Stimulated activated CD8-positive, alpha-beta memory T cell treated with anti-CD3 and anti-CD28 coated beads, Interleukin-15, amount 100 ng/mL, for 48 hours (primary cell): ENCODE measurements at regions not wholly inside any gene's neighbourhood (a gene's known extent, or its start where the extent isn't known, plus 50 kb on each side); places are given as distances from the start of the nearest gene placed in this dataset.

Experiments
- DNase-seq, 2 donors: peaks; one replicate each; pipeline ENCODE4 v3.0.0-alpha.2; 2020; ENCODE audit warnings: low read depth in 2 of 2

DNA sequence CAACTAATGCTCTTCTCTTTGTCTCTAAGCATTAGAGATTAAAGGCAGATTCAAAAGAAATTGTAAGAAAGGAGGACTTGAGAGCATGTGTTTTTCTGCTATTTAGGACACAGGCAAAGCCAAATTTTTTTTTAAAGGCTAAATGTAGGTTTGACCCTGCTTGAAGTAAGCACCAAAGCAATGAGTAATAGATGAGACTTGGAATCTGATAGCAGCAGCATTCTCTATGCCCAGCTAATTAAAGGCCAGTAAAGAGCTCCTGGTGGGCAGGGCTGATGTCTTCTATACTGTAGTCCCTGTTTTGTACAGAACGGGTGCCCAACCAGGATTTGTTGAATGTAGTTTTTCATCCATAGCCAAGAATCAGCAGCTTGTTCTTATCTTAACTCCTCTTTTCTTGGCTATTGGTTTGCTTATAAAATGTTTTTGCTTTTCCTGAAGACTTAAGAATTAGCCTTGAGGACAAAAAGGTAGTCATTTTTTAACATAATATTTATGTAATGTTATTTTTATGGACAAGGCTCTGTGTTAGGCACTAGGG lies 179.6 kb downstream of the LMO4 start:
- no peak for DNase-seq

- no peak for DNase-seq
Observed at GRCh38 chr1:87510540-87510939, 181.9 kb downstream of the LMO4 start.

- no peak for DNase-seq
Observed at GRCh38 chr1:87511449-87511848, 182.8 kb downstream of the LMO4 start.

DNA sequence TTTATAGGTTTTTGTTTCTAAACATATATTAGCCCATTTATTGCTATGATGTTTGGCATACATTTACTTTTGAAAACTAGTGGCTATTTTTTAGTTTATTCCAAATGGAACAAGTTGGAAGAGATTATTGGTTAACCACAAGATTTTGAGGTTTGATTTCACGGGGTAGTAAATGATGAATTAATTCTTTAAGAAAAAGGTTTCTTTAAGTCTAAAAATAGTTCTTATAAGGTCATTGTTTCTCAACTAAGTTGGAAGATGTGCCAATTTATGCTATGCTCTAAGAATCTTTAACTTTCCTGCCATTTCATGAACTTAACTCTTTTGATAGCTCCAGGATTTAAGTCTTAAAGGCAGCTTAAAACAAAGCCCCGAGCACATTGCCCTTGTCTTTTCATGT lies 183.8 kb downstream of the LMO4 start:
- DNase-seq = no peak

DNA sequence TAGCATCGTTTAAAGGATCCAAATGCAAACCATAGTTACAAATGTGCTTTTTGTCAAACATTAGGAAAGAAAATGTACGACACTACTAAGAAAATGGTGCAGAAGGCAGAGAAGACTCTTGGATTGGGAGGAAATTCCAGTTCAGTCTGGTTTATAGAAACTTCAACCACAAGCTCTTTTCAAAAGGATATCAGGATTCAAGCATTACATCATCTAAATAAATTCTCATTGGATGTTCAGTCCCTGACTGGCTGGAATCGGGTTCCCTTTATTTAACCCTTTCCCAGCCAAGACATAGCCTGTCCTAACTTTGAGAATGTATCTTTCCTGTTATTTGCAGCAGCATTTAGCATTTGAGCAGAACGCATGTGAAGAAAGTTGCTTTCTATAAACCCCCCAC lies 184.6 kb downstream of the LMO4 start:
- no peak for DNase-seq

- DNase-seq = no peak
Observed at GRCh38 chr1:87513966-87514660, 185.4 kb downstream of the LMO4 start.

DNA sequence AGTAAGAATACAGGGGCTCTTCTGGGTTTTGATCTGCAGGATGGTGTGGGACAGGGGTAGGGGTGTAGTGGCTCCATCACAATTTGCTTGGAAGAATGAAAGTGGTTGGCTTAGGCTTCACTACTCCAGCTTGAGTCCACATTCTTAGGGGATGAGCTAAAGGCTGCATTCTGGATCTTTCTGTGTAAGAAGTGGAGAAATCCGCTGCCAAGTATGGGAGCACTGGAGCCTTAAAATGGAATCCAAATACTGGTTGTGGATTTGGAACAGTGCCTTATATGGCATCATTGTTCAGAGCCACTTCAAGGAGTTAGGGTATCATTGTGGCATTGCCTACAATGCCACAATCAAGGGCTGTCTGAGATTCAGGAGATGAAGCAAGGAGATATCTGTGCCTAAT lies 187.1 kb downstream of the LMO4 start:
- no peak for DNase-seq

- no peak for DNase-seq
Observed at GRCh38 chr1:87518794-87519193, 190.1 kb downstream of the LMO4 start.

GRCh38 chr1:87521452-87521851 lies 192.8 kb downstream of the LMO4 start:
- no peak for DNase-seq

- DNase-seq = no peak
Observed at GRCh38 chr1:87523466-87523865, 194.8 kb downstream of the LMO4 start.

GRCh38 chr1:87524021-87524754 lies 195.5 kb downstream of the LMO4 start:
- no peak for DNase-seq

- no peak for DNase-seq
Observed at GRCh38 chr1:87528754-87529517, 200.3 kb downstream of the LMO4 start.

- no peak for DNase-seq
Observed at GRCh38 chr1:87530042-87530807, 201.5 kb downstream of the LMO4 start.

DNA sequence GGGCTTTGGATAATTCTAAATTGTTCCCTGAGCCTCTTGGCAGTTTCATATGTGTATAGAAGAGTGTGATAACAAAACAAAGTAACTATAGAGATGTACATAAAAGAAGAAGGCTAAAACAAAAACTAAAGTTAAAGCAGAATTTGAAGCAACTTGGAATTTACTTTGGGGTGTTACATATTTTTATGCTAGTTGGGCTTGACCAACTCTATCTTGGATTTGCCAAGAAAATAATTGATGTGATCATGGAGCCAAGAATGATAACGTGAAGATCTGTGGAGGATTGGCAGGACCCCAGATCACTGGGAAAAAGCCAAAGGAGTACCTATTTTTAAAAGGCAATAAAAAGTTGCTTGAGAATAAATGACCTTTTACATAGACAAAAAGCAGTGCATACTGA lies 206.9 kb downstream of the LMO4 start:
- no peak for DNase-seq

DNA sequence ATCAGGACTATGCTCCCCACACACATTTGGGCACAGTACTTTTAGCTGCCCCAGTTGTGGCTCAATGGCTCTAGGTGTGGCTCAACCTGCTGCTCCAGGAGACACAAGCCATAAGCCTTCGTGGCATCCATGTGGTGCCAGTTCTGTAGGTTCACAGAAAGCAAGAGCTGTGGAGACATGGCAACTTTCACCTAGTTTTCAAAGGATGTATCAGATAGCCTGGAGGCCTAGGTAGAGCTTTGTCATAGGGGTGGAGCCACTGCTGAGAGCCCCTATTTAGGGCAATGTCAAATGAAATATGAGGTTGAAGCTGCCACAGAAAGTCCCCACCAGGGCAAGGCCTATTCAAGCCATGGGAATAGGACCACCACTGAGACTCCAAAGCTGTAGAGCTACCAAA lies 210.5 kb downstream of the LMO4 start:
- no peak for DNase-seq

GRCh38 chr1:87542697-87543096 lies 214.0 kb downstream of the LMO4 start:
- DNase-seq = no peak

DNA sequence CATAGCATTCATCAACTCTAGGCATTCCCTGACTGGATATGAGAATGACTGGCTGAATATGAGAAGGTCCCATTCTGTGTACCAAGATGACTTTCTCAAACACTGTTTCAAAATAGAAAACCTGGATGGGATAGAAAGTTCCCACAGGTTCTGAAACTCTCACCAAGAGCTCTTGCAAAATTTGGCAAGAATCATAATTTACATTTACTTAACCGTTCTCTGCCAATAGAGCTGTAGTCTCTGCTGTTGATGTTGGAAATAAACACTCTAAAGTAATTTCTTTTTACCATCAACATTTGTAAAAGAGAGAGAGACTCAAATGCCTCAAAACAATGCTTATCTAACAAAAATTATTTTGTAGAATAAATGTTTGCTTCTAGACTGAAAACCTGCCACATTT lies 221.1 kb downstream of the LMO4 start:
- no peak for DNase-seq

DNA sequence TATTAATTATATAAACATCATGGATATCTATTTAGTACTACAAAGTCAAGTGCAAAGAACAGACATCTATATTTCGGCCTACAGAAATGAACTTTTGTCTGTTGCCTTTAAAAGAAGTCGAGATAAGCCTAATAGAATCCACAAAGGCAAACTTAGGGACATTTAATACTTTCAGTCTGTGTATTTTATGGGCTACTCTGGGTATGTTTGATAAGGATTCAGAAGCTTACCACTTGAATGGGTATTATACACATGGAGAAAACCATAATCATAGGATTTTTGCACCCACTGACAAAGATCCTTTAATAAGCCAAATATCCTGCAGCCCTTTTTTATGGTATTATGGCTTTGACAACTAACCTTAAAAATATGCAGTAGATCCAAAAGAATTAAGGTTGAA lies 224.8 kb downstream of the LMO4 start:
- DNase-seq = no peak

GRCh38 chr1:87555366-87555765 lies 226.7 kb downstream of the LMO4 start:
- no peak for DNase-seq

DNA sequence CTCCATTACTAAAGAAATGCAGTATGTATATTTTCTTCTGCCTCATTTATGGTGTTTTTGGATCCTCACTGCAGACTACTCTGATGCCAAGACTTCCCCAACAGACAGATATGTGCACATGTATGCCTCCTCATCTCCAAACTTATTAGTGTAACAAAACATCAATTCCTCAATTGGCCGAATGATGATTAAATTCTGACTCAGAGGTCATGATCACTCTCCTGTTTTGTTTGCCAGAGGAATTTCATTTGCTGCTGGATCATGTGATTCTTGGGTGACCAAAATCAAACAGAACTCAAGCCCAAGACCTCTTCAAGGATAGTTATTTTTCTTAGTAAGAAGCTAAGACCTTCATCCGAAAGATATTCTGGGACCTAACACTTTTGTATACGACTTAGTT lies 227.6 kb downstream of the LMO4 start:
- no peak for DNase-seq

DNA sequence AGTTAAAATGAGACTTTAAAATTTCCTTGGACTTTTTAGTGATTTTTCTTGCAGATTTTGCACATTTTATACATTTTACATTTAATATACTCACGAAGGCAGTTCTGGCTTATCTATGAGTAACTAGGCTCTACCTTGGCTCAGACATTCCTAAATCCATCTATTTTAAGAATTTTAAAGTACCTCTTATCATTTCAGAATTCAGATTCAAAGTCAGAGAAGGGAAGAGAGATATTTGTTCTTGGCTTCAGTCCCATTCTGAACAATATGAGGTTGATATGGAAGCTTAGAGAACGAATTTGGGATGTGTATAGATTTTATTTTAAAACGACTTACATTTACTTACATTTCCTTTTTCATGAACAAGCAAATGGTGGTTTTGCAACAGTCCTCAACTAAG lies 230.2 kb downstream of the LMO4 start:
- no peak for DNase-seq

DNA sequence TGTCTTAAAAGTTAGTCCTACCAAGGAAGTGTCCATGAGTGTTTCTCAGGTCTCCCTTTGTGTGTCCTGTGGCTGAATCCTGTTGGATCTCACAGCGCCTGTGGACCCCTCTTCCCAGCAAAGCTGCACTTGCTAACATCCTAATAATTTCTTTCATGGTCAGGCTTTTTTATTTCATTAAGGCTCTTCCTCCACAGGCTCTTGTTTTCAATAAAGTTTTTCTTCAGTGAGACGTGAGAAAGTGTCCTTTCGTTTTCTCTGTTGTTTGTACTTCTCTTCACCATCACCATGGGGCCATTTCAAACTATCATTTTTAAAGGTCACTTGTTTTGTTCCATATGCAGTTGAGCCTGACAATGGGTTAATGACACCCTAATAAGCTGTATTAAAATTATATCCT lies 231.5 kb downstream of the LMO4 start:
- no peak for DNase-seq
